Ovary (tissue), 7 donors: ENCODE measurements at regions not wholly inside any gene's neighbourhood (a gene's known extent, or its start where the extent isn't known, plus 50 kb on each side); places are given as distances from the start of the nearest gene placed in this dataset.

Source experiments
- DNase-seq, 5 donors: peaks; one replicate each; pipeline ENCODE4 v3.0.0-alpha.2; 2019 to 2020
- H3K27ac ChIP-seq, 2 donors: fragments of 200-600 bp; one replicate each; pipeline versions ENCODE4 v1.5.1 to v1.8.0; 2019 to 2022
- H3K27me3 ChIP-seq: fragments of 200-600 bp; one replicate; pipeline ENCODE4 v1.8.0; 2022
- H3K36me3 ChIP-seq: fragments of 200-600 bp; sonication (generic); one replicate; pipeline ENCODE4 v1.5.1; 2019
- H3K4me1 ChIP-seq: one replicate; pipeline ENCODE4 v1.8.1; 2013; ENCODE audit warnings: mild to moderate bottlenecking, moderate library complexity; ENCODE audit not compliant: insufficient read depth
- H3K4me3 ChIP-seq: fragments of 200-600 bp; sonication (generic); one replicate; pipeline ENCODE4 v1.5.1; 2017
- H3K9me3 ChIP-seq, 2 donors: fragments of 200-600 bp in 1 of 2; sonication (generic) in 1 of 2; one replicate each; pipeline versions ENCODE4 v1.5.1 to v1.8.1; 2013 to 2019; ENCODE audit warnings: mild to moderate bottlenecking in 1 of 2, moderate library complexity in 1 of 2
- EP300 ChIP-seq: sonication (generic); formaldehyde crosslinking; IDR thresholded peaks from one replicate; pipeline ENCODE4 v1.6.1; 2017; ENCODE audit warnings: antibody characterized with exemption
- POLR2A ChIP-seq: fragments of 450-650 bp; IDR thresholded peaks from one replicate; pipeline ENCODE4 v1.6.1; 2017; ENCODE audit warnings: antibody characterized with exemption, mild to moderate bottlenecking, moderate library complexity
- WGBS, 3 donors: extraction: QIAGEN DNeasy Blood & Tissue Kit in 1 of 3; methylation state at CpG; one replicate each; pipeline versions ENCODE4 v1.1.5 to v1.1.7; 2013 to 2017; 5-methylcytosine and 5-hydroxymethylcytosine counted together
- intact Hi-C, 4 donors: fragments of 100-400 bp; cut with DNase I; formaldehyde crosslinking; loops; one replicate each; pipeline versions ENCODE4 v1.11.0 to v1.15.1; 2022 to 2023
- TF ChIP-seq, protein P1 (sequence below), 3 donors: fragments of 450-650 bp in 2 of 3; fragments of 200-600 bp in 1 of 3; IDR thresholded peaks; one replicate each; pipeline versions ENCODE4 v1.5.1 to v1.8.0; 2016 to 2022; ENCODE audit warnings: antibody characterized with exemption in 3 of 3, mild to moderate bottlenecking in 1 of 3
- donor health status: DM: no; HTN: no; CAD: no; lungs with moderate emphysema.
- donor health status: DM: no; HTN: no; CAD: no.
- donor health status: Bipolar disorder and iron deficiency.
- donor health status: DM: no; HTN: no; CAD: no.
- donor health status: DM: yes; HTN: yes; CAD: no.

DNA sequence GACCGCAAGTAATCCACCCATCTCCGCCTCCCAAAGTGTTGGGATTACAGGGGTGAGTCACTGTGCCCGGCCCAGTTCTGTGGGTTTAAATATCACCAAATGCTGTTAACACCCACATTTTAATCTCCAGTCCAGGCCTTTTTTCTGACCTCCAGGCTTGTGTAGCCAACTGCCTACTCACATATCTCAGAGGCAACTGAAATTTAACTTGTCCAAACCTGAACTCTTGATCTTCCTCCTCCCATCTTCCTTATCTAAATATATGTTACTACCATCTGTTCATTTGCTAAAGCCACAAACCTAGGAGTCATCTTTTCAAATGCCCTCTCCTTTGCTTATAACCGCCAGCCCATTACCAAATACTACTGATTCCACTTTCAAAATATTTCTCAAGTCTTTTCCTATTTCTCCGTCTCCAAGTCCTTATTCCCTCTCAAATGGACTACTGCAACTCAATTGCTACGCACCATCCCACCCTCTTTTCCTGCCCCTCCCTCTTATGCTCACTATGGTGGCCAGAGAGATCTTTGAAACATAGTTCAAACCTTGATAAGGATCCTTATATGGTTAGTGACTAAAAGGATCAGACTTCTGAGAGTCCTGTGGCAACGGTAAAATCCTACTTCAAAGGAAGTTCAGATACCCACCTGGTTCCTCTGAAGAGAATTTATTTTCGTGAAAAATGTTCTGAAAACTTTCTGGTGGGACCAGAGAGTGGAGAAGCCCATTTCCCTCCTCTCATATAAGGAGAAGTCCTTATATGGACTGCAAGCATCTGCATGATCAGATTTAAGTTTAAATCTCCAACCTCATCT lies 78.5 kb upstream of the CDC42BPA start:
- intact Hi-C loops, result no loop called here
- WGBS, 3 donors, result 83 to 90% (median 90%) methylated on average over 8 of the region's 8 CpGs
- TF ChIP-seq EP300 (no peak), POLR2A (no peak)
- TF ChIP-seq, protein P1, sequence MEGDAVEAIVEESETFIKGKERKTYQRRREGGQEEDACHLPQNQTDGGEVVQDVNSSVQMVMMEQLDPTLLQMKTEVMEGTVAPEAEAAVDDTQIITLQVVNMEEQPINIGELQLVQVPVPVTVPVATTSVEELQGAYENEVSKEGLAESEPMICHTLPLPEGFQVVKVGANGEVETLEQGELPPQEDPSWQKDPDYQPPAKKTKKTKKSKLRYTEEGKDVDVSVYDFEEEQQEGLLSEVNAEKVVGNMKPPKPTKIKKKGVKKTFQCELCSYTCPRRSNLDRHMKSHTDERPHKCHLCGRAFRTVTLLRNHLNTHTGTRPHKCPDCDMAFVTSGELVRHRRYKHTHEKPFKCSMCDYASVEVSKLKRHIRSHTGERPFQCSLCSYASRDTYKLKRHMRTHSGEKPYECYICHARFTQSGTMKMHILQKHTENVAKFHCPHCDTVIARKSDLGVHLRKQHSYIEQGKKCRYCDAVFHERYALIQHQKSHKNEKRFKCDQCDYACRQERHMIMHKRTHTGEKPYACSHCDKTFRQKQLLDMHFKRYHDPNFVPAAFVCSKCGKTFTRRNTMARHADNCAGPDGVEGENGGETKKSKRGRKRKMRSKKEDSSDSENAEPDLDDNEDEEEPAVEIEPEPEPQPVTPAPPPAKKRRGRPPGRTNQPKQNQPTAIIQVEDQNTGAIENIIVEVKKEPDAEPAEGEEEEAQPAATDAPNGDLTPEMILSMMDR (IDR thresholded peaks at IDR 0.05), result no peak
- Histone ChIP-seq H3K4me1 (no peaks in the 10 kb centered on the region), H3K27me3 (no peaks in the 10 kb centered on the region), H3K4me3 (no peak overlapping the region), H3K27ac (no peak overlapping the region), H3K9me3 (no peaks in the 10 kb centered on the region), H3K36me3 (no peaks in the 10 kb centered on the region)
- no peak for DNase-seq

DNA sequence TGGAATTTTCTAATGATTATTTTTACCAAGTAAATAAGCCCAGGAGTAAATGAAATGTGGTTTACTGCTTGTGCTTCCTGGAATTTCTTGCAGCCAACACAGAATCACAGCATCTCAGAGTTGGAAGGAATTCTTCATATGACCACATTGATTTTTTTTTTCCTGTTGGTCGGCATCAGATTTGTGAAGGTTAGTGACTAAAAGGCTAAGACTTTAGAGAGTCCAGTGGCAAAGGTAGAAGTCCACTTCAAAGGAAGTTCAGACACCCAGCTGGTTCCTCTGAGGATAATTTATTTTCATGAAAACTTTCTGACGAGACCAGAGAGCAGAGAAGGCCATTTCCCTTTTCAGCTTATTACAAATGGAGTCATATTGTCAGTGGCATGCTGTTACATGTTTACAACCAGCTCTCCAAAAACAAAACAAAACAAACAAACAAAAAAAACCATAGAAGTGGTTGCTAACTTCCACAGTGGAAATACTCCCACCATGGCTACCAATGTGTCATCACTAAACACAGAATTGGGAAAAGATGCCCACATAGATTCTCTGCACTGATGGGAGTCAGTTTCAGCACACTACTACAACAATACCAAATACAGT lies 77.2 kb upstream of the CDC42BPA start:
- Histone ChIP-seq H3K4me1 (no peaks in the 10 kb centered on the region), H3K4me3 (no peak overlapping the region), H3K27ac (no peak overlapping the region), H3K36me3 (no peaks in the 10 kb centered on the region), H3K27me3 (no peaks in the 10 kb centered on the region), H3K9me3 (no peaks in the 10 kb centered on the region)
- DNase-seq, result no peak
- TF ChIP-seq, protein P1 (IDR thresholded peaks at IDR 0.05), result no peak
- no peak for TF ChIP-seq EP300
- no peak for TF ChIP-seq POLR2A
- 50 to 72% (median 62%) methylated on average over 2 of the region's 2 CpGs for WGBS, 3 donors
- intact Hi-C loops, result no loop called here

DNA sequence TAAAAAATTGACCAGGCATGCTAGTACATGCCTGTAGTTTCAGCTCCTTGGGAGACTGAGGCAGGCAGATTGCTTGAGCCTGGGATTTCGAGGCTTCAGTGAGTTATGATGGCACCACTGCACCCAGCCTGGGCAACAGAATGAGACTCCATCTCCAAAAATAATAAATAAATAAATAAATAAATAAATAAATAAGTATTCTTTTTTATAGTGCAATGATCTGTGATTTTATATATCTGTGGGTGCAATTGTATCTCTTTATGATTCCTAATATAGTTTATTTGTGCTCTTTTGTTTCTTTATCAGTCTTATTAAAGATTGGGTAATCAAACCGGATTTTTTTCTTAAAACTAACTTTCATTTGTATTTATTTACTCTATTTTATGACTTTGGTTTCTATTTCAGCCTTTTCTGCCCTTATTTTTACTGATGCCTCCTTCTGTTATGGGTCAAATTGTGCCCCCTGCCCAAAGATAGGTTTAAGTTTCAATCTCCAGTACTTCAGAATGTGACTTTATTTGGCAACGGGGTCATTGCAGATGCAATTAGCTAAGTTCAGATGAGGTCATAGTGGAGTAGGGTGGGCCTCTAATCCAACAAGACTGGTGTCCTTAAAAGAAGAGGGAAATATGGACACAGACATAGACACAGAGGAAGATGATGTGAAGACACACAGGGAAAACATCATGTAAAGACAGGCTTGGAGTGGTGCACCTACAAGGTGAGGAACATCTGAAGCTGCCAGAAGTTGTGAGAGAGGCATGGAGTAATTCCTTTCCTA lies 74.9 kb upstream of the CDC42BPA start:
- H3K4me1 ChIP-seq, result no peaks in the 10 kb centered on the region
- WGBS, 3 donors, result 57 to 75% (median 58%) methylated on average over 3 of the region's 3 CpGs
- TF ChIP-seq EP300 (no peak), POLR2A (no peak)
- TF ChIP-seq, protein P1 (IDR thresholded peaks at IDR 0.05), result no peak
- no peak overlapping the region for H3K4me3 ChIP-seq
- no peaks in the 10 kb centered on the region for H3K36me3 ChIP-seq
- no peak overlapping the region for H3K27ac ChIP-seq
- no peak for DNase-seq
- no peaks in the 10 kb centered on the region for H3K27me3 ChIP-seq
- intact Hi-C loops, result loop anchor here in 1 of 4 donors (5.0 kb wide), 1 partner anchor 221 kb away; no protein-coding TSS in a partner anchor
- H3K9me3 ChIP-seq, result no peaks in the 10 kb centered on the region

DNA sequence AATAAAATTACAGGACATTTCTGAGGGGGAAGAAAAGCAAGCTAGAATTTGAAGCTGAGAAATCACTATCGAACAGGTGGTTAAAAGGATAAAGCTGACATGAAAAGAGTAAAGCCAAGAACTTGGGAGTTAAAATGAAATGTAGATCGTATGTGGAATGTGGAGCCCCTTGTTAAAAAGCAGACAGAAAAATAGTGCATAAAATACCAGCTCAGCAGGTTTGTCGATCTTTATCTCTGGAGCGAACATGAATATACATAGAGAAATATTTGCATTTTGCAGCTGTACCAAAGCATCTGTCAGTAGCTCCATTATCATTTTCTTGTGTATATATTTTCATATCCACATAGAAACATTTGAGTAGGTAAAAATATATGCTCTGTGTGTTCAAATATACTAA lies 73.6 kb upstream of the CDC42BPA start:
- intact Hi-C loops, result loop anchor here in 1 of 4 donors (5.0 kb wide), 1 partner anchor 220 kb away; no protein-coding TSS in a partner anchor
- H3K9me3 ChIP-seq, result no peaks in the 10 kb centered on the region
- H3K36me3 ChIP-seq, result no peaks in the 10 kb centered on the region
- no peaks in the 10 kb centered on the region for H3K4me1 ChIP-seq
- H3K4me3 ChIP-seq, result no peak overlapping the region
- WGBS, 3 donors, result 41 to 53% (median 42%) methylated on average over 4 of the region's 4 CpGs
- DNase-seq, result no peak
- TF ChIP-seq EP300 (no peak), POLR2A (no peak)
- TF ChIP-seq, protein P1 (IDR thresholded peaks at IDR 0.05), result no peak
- no peaks in the 10 kb centered on the region for H3K27me3 ChIP-seq
- H3K27ac ChIP-seq, result no peak overlapping the region
